ENCODE measurements at regions not wholly inside any gene's neighbourhood (a gene's known extent, or its start where the extent isn't known, plus 50 kb on each side); places are given as distances from the start of the nearest gene placed in this dataset.

DNA sequence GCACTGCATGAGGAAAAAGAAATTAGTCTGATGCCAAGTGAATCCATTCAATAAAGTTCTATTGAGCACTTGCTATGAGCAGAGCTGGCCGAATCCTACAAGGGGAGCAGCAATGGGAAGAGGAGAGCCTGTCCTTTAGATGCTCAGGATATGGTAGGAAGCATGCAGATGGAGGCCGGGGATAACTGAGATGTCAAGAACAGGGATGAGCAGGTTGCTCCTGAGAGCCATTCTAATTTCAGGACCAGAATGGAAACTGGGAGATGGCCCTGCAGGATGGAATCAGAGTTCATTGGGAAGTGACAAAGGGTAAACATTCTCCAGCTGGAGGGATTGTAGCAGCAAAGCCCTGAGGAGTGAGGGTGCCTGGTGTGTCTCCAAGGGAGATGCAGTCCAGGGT is 88.0 kb downstream of the CBLN1 start:
- TF ChIP-seq CTCF (IDR thresholded peaks at IDR 0.05; ENCODE audit: low read depth, low read length, poor library complexity, severe bottlenecking) (no peak), EZH2phosphoT487 (IDR thresholded peaks at IDR 0.05; ENCODE audit: borderline replicate concordance, low read length) (no peak)
